Left lung (tissue), 4 donors: ENCODE measurements at regions not wholly inside any gene's neighbourhood (a gene's known extent, or its start where the extent isn't known, plus 50 kb on each side); places are given as distances from the start of the nearest gene placed in this dataset.

Experiments
- ATAC-seq: fragments of 200-7000 bp; cut with Tn5 transposase; one replicate; pipeline ENCODE4 v1.9.1; 2020; ENCODE audit warnings: moderate library complexity
- DNase-seq, 4 donors: peaks; one replicate each; pipeline ENCODE4 v3.0.0-alpha.2; 2013 to 2020
- H3K27ac ChIP-seq, 2 donors: fragments of 200-600 bp; sonication (generic) in 1 of 2; one replicate each; pipeline versions ENCODE4 v1.5.0 to v1.8.0; 2020 to 2021
- H3K27me3 ChIP-seq, 2 donors: fragments of 200-600 bp; sonication (generic) in 1 of 2; one replicate each; pipeline versions ENCODE4 v1.5.0 to v1.8.0; 2020 to 2021
- H3K36me3 ChIP-seq, 2 donors: fragments of 200-600 bp; sonication (generic) in 1 of 2; one replicate each; pipeline versions ENCODE4 v1.5.0 to v1.8.0; 2020 to 2021
- H3K4me1 ChIP-seq, 2 donors: fragments of 200-600 bp; one replicate each; pipeline ENCODE4 v1.8.0; 2021
- H3K4me3 ChIP-seq, 2 donors: fragments of 200-600 bp; sonication (generic) in 1 of 2; one replicate each; pipeline versions ENCODE4 v1.5.0 to v1.8.0; 2020 to 2021; ENCODE audit warnings: mild to moderate bottlenecking in 1 of 2
- H3K9me3 ChIP-seq, 2 donors: fragments of 200-600 bp; sonication (generic) in 1 of 2; one replicate each; pipeline versions ENCODE4 v1.5.0 to v1.8.0; 2020 to 2021
- intact Hi-C, 2 donors: fragments of 100-400 bp; cut with DNase I; formaldehyde crosslinking; loops; one replicate each; pipeline versions ENCODE4 v1.11.2 to v1.14.2; 2022
- TF ChIP-seq, protein P1 (sequence below), 2 donors: fragments of 200-600 bp; sonication (generic) in 1 of 2; IDR thresholded peaks; one replicate each; pipeline versions ENCODE4 v1.5.0 to v1.8.0; 2021; ENCODE audit warnings: antibody characterized with exemption in 2 of 2
- donor health status: DM: no; HTN: yes; CAD: no.
- donor health status: DM: no; HTN: no; CAD: no.

DNA sequence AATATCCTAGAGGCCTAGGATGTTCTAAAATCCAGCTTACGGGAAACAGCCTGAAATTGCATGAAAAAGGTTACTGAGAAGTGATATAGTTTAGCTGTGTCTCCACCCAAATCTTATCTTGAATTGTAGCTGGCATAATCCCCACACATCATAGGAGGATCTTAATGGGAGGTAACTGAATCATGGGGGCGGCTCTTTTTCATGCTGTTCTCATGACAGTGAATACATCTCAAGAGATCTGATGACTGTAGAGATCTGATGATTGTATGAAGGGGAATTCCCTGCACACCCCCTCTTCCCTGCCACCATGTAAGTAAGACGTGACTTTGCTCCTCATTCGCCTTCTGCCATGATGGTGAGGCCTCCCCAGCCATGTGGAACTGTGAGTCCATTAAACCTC lies 385.6 kb upstream of the ID2 start:
- intact Hi-C loops, result no loop called here
- H3K9me3 ChIP-seq, result no peaks in the 10 kb centered on the region
- H3K4me3 ChIP-seq, result no peak overlapping the region
- no peaks in the 10 kb centered on the region for H3K36me3 ChIP-seq
- no peak overlapping the region for H3K27ac ChIP-seq
- ATAC-seq, result no peak
- H3K4me1 ChIP-seq, result peaks cover 0 to 35% of the 10 kb centered on the region in 2 donors
- H3K27me3 ChIP-seq, result no peaks in the 10 kb centered on the region
- TF ChIP-seq, protein P1, sequence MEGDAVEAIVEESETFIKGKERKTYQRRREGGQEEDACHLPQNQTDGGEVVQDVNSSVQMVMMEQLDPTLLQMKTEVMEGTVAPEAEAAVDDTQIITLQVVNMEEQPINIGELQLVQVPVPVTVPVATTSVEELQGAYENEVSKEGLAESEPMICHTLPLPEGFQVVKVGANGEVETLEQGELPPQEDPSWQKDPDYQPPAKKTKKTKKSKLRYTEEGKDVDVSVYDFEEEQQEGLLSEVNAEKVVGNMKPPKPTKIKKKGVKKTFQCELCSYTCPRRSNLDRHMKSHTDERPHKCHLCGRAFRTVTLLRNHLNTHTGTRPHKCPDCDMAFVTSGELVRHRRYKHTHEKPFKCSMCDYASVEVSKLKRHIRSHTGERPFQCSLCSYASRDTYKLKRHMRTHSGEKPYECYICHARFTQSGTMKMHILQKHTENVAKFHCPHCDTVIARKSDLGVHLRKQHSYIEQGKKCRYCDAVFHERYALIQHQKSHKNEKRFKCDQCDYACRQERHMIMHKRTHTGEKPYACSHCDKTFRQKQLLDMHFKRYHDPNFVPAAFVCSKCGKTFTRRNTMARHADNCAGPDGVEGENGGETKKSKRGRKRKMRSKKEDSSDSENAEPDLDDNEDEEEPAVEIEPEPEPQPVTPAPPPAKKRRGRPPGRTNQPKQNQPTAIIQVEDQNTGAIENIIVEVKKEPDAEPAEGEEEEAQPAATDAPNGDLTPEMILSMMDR (IDR thresholded peaks at IDR 0.05), result no peak
- DNase-seq, result no peak

GRCh38 chr2:8297376-8298231 lies 384.3 kb upstream of the ID2 start:
- peaks cover 0 to 48% of the 10 kb centered on the region in 2 donors for H3K4me1 ChIP-seq
- H3K27ac ChIP-seq, result peak overlapping the region in 1 of 2 donors; percentile 80
- H3K4me3 ChIP-seq, result no peak overlapping the region
- DNase-seq (no peak), ATAC-seq (no peak)
- TF ChIP-seq, protein P1 (IDR thresholded peaks at IDR 0.05), result no peak
- no peaks in the 10 kb centered on the region for H3K27me3 ChIP-seq
- intact Hi-C loops, result no loop called here
- H3K9me3 ChIP-seq, result no peaks in the 10 kb centered on the region
- no peaks in the 10 kb centered on the region for H3K36me3 ChIP-seq

DNA sequence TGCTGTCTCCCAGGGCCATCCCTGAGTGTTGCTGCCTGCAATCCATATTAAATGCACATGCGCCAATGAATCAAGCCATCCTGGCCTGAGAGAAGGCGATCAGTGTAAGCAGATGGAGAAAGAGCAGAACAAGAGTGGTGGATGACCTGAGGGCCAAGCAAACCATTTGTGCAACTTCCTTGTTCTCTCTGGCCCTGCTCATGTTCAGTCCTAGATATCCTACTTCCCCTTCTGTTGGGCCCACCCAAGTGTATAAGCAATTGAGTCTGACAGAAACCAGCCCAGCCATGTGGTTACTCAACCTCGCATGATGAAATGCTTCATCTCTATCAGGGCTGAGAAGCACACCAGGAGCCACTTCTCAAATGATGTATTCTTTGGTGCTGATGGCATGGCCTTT lies 383.1 kb upstream of the ID2 start:
- Histone ChIP-seq H3K4me1 (peaks cover 0 to 60% of the 10 kb centered on the region in 2 donors), H3K36me3 (no peaks in the 10 kb centered on the region), H3K27me3 (no peaks in the 10 kb centered on the region), H3K27ac (peak overlapping the region in 1 of 2 donors; percentile 80), H3K9me3 (no peaks in the 10 kb centered on the region), H3K4me3 (no peak overlapping the region)
- peak; percentile 77 for ATAC-seq
- TF ChIP-seq, protein P1 (IDR thresholded peaks at IDR 0.05), result no peak
- DNase-seq, result peak in 1 of 4 donors; percentile 69
- intact Hi-C loops, result no loop called here

DNA sequence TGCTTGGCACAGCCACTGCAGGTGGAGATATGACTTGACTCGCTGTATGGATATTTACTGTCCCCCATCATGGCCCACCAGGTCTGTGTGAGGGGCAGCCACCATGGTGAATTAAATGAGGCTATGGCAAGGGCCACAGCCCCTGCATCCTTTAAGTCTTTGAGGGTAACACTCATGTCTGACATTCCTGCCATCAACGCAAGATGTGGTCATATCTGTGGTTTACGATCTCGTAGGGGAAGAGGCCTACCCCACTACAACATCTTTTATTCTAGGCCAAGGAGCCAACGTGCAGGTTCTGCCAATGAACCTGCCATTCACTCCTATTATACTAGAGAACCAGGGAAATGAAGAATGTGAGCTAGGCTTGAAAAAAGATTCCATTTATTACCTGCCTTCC lies 381.6 kb upstream of the ID2 start:
- ATAC-seq, result no peak
- intact Hi-C loops, result no loop called here
- peak overlapping the region in 1 of 2 donors; percentile 76 for H3K27ac ChIP-seq
- no peak for DNase-seq
- TF ChIP-seq, protein P1 (IDR thresholded peaks at IDR 0.05), result no peak
- no peaks in the 10 kb centered on the region for H3K36me3 ChIP-seq
- peaks cover 0 to 75% of the 10 kb centered on the region in 2 donors for H3K4me1 ChIP-seq
- no peak overlapping the region for H3K4me3 ChIP-seq
- no peaks in the 10 kb centered on the region for H3K27me3 ChIP-seq
- H3K9me3 ChIP-seq, result no peaks in the 10 kb centered on the region

GRCh38 chr2:8300905-8301304 lies 381.0 kb upstream of the ID2 start:
- Histone ChIP-seq H3K9me3 (no peaks in the 10 kb centered on the region), H3K4me3 (no peak overlapping the region), H3K4me1 (peaks cover 0 to 80% of the 10 kb centered on the region in 2 donors), H3K27ac (peak overlapping the region in 1 of 2 donors; percentile 76), H3K27me3 (no peaks in the 10 kb centered on the region), H3K36me3 (no peaks in the 10 kb centered on the region)
- TF ChIP-seq, protein P1 (IDR thresholded peaks at IDR 0.05), result no peak
- ATAC-seq (no peak), DNase-seq (no peak)
- intact Hi-C loops, result no loop called here
